Thyroid gland (tissue), 4 donors: ENCODE measurements at regions not wholly inside any gene's neighbourhood (a gene's known extent, or its start where the extent isn't known, plus 50 kb on each side); places are given as distances from the start of the nearest gene placed in this dataset.

ENCODE experiments used
- POLR2A ChIP-seq, 2 donors: fragments of 450-650 bp; IDR thresholded peaks; one replicate each; pipeline ENCODE4 v1.6.1; 2017; ENCODE audit warnings: antibody characterized with exemption in 2 of 2, mild to moderate bottlenecking in 2 of 2, moderate library complexity in 1 of 2
- TF ChIP-seq, protein P1 (sequence below), 6 experiments: fragments of 200-600 bp in 3 of 6; fragments of 450-650 bp in 3 of 6; sonication (generic) in 3 of 6; IDR thresholded peaks; one replicate each; pipeline ENCODE4 v1.5.1; 2016 to 2019; ENCODE audit warnings: antibody characterized with exemption in 6 of 6, mild to moderate bottlenecking in 2 of 6, inconsistent platforms in 1 of 6, moderate library complexity in 1 of 6

DNA sequence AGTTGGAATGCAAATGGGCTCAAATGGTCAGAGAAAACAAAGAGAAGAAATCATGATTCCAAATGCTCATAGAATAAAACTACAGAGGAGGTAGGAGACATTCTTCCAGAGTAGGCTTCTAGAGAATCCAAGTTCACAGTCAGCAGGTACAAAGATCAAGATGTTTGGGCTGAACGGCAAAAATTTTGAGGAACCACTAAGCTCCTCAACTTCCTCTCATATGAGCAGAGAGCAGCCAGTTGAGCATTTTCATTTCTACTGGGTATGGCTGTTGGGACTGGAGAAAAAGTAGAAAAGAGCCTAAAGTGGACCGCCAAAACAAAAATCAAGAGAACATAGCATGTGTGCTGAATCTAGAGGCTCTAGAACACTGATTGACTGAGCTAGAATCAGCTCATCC is 73.8 kb upstream of the ARID2 start:
- TF ChIP-seq, protein P1, sequence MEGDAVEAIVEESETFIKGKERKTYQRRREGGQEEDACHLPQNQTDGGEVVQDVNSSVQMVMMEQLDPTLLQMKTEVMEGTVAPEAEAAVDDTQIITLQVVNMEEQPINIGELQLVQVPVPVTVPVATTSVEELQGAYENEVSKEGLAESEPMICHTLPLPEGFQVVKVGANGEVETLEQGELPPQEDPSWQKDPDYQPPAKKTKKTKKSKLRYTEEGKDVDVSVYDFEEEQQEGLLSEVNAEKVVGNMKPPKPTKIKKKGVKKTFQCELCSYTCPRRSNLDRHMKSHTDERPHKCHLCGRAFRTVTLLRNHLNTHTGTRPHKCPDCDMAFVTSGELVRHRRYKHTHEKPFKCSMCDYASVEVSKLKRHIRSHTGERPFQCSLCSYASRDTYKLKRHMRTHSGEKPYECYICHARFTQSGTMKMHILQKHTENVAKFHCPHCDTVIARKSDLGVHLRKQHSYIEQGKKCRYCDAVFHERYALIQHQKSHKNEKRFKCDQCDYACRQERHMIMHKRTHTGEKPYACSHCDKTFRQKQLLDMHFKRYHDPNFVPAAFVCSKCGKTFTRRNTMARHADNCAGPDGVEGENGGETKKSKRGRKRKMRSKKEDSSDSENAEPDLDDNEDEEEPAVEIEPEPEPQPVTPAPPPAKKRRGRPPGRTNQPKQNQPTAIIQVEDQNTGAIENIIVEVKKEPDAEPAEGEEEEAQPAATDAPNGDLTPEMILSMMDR (IDR thresholded peaks at IDR 0.05), result no peak
- no peak for TF ChIP-seq POLR2A (IDR thresholded peaks at IDR 0.05)
